HepG2 (cell line): ENCODE measurements at regions not wholly inside any gene's neighbourhood (a gene's known extent, or its start where the extent isn't known, plus 50 kb on each side); places are given as distances from the start of the nearest gene placed in this dataset.

Experiments
- ATAC-seq: fragments of 200-7000 bp; cut with Tn5 transposase; 3 replicates; pipeline ENCODE4 v1.9.1; 2020; ENCODE audit warnings: mild to moderate bottlenecking, moderate library complexity
- BruUV-seq: library from RNA; stranded (reverse); fragments of 400-500 nt; replicated peaks from 2 replicates; lab custom pipeline; 2021; lab: Mats Ljungman, UMichigan
- CTCF ChIA-PET: fragments of 300-600 bp; formaldehyde crosslinking; extraction: SDS; loops from one replicate; lab custom pipeline; 2021; ENCODE audit warnings: low total read pairs, inconsistent platforms, low intra/inter-chr PET ratio; lab: Yijun Ruan, JAX
- POLR2A ChIA-PET: fragments of 350-600 bp; sonication (Branson Sonifier 250); formaldehyde crosslinking; loops from one replicate; lab custom pipeline; 2020; ENCODE audit warnings: antibody characterized with exemption, inconsistent platforms; lab: Yijun Ruan, JAX
- DNase-seq: peaks from one replicate; pipeline ENCODE4 v3.0.0-alpha.2; 2015; ENCODE audit warnings: low spot score
- FAIRE-seq: peaks from 3 replicates; lab custom pipeline; 2011; peaks lifted over from hg19 to GRCh38; lab: Jason Lieb, UNC
- H2AFZ ChIP-seq: one replicate; pipeline ENCODE4 v1.6.1; 2011; ENCODE audit warnings: low read length, inconsistent platforms
- H3K27ac ChIP-seq: fragments of 300-600 bp; 3 replicates; pipeline ENCODE4 v1.8.0; 2011; ENCODE audit warnings: mixed run types, mild to moderate bottlenecking, mixed read lengths, low read length, inconsistent platforms; ENCODE audit not compliant: insufficient read depth; ENCODE audit errors: extremely low read length
- H3K27me3 ChIP-seq, 2 experiments: fragments of 200-600 bp in 1 of 2; 2 replicates in 1 of 2; 3 replicates in 1 of 2; pipeline versions ENCODE4 v1.6.0 to v1.8.0; 2011; ENCODE audit warnings: low read length in 2 of 2, mild to moderate bottlenecking in 2 of 2, moderate library complexity in 2 of 2, inconsistent platforms in 1 of 2; ENCODE audit not compliant: insufficient read depth in 2 of 2, control insufficient read depth in 1 of 2
- H3K36me3 ChIP-seq, 2 experiments: fragments of 200-600 bp in 1 of 2; replicated peaks in 1 of 2; 2 replicates in 1 of 2; 3 replicates in 1 of 2; pipeline versions ENCODE4 v1.5.1 to v1.8.0; 2011; ENCODE audit warnings: low read length in 2 of 2, inconsistent platforms in 1 of 2; ENCODE audit not compliant: insufficient read depth in 2 of 2, control insufficient read depth in 1 of 2
- H3K4me1 ChIP-seq: 2 replicates; pipeline ENCODE4 v1.5.1; 2012; ENCODE audit warnings: low read length, inconsistent platforms; ENCODE audit not compliant: insufficient read depth
- H3K4me2 ChIP-seq: 2 replicates; pipeline ENCODE4 v1.6.0; 2011; ENCODE audit warnings: low read depth, low read length, inconsistent platforms
- H3K4me3 ChIP-seq, 3 experiments: fragments of 200-600 bp in 1 of 3; sonication (generic), shearing (Covaris generic) in 1 of 3; replicated peaks in 1 of 3; 2 replicates each; pipeline ENCODE4 v1.5.1; 2011 to 2016; ENCODE audit warnings: low read length in 3 of 3, inconsistent platforms in 2 of 3, low read depth in 2 of 3, mild to moderate bottlenecking in 2 of 3, control low read depth in 1 of 3, mixed read lengths in 1 of 3; ENCODE audit not compliant: insufficient read depth in 1 of 3
- H3K79me2 ChIP-seq: one replicate; pipeline ENCODE4 v1.6.1; 2011; ENCODE audit warnings: low read length, inconsistent platforms; ENCODE audit not compliant: insufficient read depth
- H3K9ac ChIP-seq: 2 replicates; pipeline ENCODE4 v1.6.0; 2011; ENCODE audit warnings: mild to moderate bottlenecking, low read depth, low read length, inconsistent platforms; ENCODE audit not compliant: insufficient read depth
- H3K9me3 ChIP-seq: 2 replicates; pipeline ENCODE4 v1.5.1; 2012; ENCODE audit warnings: mild to moderate bottlenecking, low read length
- H4K20me1 ChIP-seq: 2 replicates; pipeline ENCODE4 v1.6.0; 2011; ENCODE audit warnings: inconsistent platforms, mild to moderate bottlenecking, low read length, moderate library complexity; ENCODE audit not compliant: insufficient read depth
- ERF ChIP-seq: IDR thresholded peaks from 2 replicates; pipeline ENCODE4 v1.6.1; 2018; ENCODE audit warnings: missing biosample characterization, missing genetic modification reagents
- JUNB ChIP-seq: sonication (generic); formaldehyde crosslinking; IDR thresholded peaks from 2 replicates; pipeline ENCODE4 v1.8.0; 2022; ENCODE audit warnings: missing genetic modification reagents, mild to moderate bottlenecking, borderline replicate concordance
- KAT7 ChIP-seq: IDR thresholded peaks from 2 replicates; pipeline ENCODE4 v1.6.1; 2018; ENCODE audit warnings: borderline replicate concordance, missing compliant biosample characterization
- MIER2 ChIP-seq: IDR thresholded peaks from 2 replicates; pipeline ENCODE4 v1.6.1; 2016; ENCODE audit warnings: missing biosample characterization, missing genetic modification reagents
- MXI1 ChIP-seq: IDR thresholded peaks from 3 replicates; pipeline ENCODE4 v1.6.1; 2012; ENCODE audit warnings: low read depth, low read length, inconsistent platforms, borderline replicate concordance
- POLR2G ChIP-seq: fragments of 200-400 bp; formaldehyde crosslinking; IDR thresholded peaks from 2 replicates; pipeline ENCODE4 v1.6.1; 2018; ENCODE audit warnings: mild to moderate bottlenecking, low read depth, low read length, moderate library complexity
- PRMT3 ChIP-seq: sonication (generic); formaldehyde crosslinking; IDR thresholded peaks from 2 replicates; pipeline ENCODE4 v1.8.1; 2022; ENCODE audit warnings: low read depth, mild to moderate bottlenecking, moderate library complexity, missing genetic modification reagents, borderline replicate concordance
- SOX13 ChIP-seq, 3 experiments: fragments of 450-650 bp in 1 of 3; sonication (generic) in 1 of 3; formaldehyde crosslinking in 1 of 3; IDR thresholded peaks in 2 of 3; conservative IDR thresholded peaks in 1 of 3; 2 replicates each; pipeline versions ENCODE4 v1.5.0 to v1.6.1; 2016 to 2020; ENCODE audit warnings: antibody characterized with exemption in 1 of 3, mild to moderate bottlenecking in 1 of 3, missing compliant biosample characterization in 1 of 3, missing genetic modification reagents in 1 of 3, moderate library complexity in 1 of 3
- TOE1 ChIP-seq: sonication (generic); formaldehyde crosslinking; IDR thresholded peaks from 2 replicates; pipeline ENCODE4 v1.4.0; 2020; ENCODE audit warnings: mild to moderate bottlenecking, missing genetic modification reagents
- U2AF1 ChIP-seq: fragments of 200-400 bp; formaldehyde crosslinking; optimal IDR thresholded peaks from 2 replicates; pipeline ENCODE3; 2017; ENCODE audit warnings: mild to moderate bottlenecking, low read depth, low read length
- ZFX ChIP-seq: sonication (generic); formaldehyde crosslinking; IDR thresholded peaks from 2 replicates; pipeline ENCODE4 v1.4.0; 2020; ENCODE audit warnings: mild to moderate bottlenecking, low read depth, missing genetic modification reagents, moderate library complexity
- ZNF720 ChIP-seq: sonication (generic); formaldehyde crosslinking; IDR thresholded peaks from 2 replicates; pipeline ENCODE4 v1.4.0; 2020; ENCODE audit warnings: missing genetic modification reagents
- ZSCAN12 ChIP-seq: sonication (generic); formaldehyde crosslinking; IDR thresholded peaks from 2 replicates; pipeline ENCODE4 v1.9.0; 2021; ENCODE audit warnings: mild to moderate bottlenecking, missing genetic modification reagents
- WGBS: methylation state at CpG from one replicate; pipeline ENCODE4 v1.1.6; 2017; ENCODE audit warnings: low lambda C conversion rate; 5-methylcytosine and 5-hydroxymethylcytosine counted together
- in situ Hi-C: cut with HindIII; loops from 2 replicates; pipeline ENCODE4 v1.10.0; 2017; ENCODE audit warnings: low pct_unique_long_range_greater_than_20kb; ENCODE audit not compliant: extremely low pct_ligation_motif_present
- intact Hi-C: fragments of 100-400 bp; cut with micrococcal nuclease; formaldehyde crosslinking; loops from one replicate; pipeline ENCODE4 v1.10.0; 2022; ENCODE audit not compliant: unreplicated experiment
- TF ChIP-seq, protein P1 (sequence below): sonication (generic); formaldehyde crosslinking; IDR thresholded peaks from 2 replicates; pipeline ENCODE4 v1.4.0; 2020; ENCODE audit warnings: missing genetic modification reagents

DNA sequence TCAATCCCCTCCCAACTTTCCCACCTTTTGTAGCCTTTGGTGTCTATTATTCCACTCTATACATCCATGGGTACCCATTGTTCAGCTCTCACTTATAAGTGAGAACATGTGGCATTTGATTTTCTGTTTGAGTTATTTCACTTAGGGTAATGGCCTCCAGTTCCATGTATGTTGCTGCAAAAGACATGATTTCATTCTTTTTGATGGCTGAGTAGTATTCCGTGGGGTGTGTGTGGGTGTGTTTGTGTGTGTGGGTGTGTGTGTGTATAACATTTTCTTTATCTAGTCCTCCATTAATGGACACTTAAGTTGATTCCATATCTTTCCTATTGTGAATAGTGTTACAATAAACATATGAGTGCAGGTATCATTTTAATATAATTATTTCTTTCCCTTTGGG lies 157.5 kb upstream of the FSTL4 start:
- H3K4me2 ChIP-seq: no peak overlapping the region
- H2AFZ ChIP-seq: no peak overlapping the region
- in situ Hi-C loops (no loop called here), intact Hi-C loops (no loop called here)
- ChIA-PET POLR2A (no interaction called here), CTCF (no interaction called here)
- no peak overlapping the region for H3K27ac ChIP-seq
- no peaks in the 10 kb centered on the region for H3K4me1 ChIP-seq
- 38% methylated on average over 1 of the region's 1 CpG for WGBS
- no TSS peak for BruUV-seq
- ATAC-seq: no peak
- no peak overlapping the region for H3K9ac ChIP-seq
- DNase-seq: no peak
- no peaks in the 10 kb centered on the region for H3K27me3 ChIP-seq
- no peaks in the 10 kb centered on the region for H3K79me2 ChIP-seq
- TF ChIP-seq ZNF720 (no peak), POLR2G (no peak), KAT7 (no peak), MIER2 (CRISPR knock-in tag) (no peak)
- H3K36me3 ChIP-seq: no peaks in the 10 kb centered on the region
- no peak for FAIRE-seq
- H3K9me3 ChIP-seq: no peaks in the 10 kb centered on the region
- H3K4me3 ChIP-seq: no peak overlapping the region
- H4K20me1 ChIP-seq: no peaks in the 10 kb centered on the region

DNA sequence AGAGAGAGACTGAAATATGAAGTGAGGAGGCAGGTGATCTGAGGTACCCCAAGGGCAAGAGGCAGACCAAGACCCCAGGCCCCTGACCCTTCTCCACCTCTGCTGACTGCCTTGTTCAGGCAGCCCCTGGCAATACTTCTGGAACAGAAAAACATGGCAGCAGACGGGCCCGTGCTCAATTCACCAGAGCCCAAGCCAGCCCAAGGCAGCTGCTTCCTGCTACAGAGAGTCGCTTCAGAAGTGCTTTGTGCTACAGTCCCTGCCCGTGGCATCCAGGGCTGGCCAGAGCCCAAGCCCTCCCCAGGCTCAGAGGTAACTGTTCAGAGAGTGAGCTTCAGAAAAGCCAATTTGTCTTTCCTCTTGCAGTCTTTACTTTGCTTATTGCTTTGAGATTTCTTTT lies 151.4 kb upstream of the FSTL4 start:
- POLR2A ChIA-PET: no interaction called here
- TF ChIP-seq ZFX: no peak
- TF ChIP-seq ZSCAN12 (CRISPR knock-in tag): no peak
- TF ChIP-seq ERF (CRISPR knock-in tag): no peak
- TF ChIP-seq, protein P1, sequence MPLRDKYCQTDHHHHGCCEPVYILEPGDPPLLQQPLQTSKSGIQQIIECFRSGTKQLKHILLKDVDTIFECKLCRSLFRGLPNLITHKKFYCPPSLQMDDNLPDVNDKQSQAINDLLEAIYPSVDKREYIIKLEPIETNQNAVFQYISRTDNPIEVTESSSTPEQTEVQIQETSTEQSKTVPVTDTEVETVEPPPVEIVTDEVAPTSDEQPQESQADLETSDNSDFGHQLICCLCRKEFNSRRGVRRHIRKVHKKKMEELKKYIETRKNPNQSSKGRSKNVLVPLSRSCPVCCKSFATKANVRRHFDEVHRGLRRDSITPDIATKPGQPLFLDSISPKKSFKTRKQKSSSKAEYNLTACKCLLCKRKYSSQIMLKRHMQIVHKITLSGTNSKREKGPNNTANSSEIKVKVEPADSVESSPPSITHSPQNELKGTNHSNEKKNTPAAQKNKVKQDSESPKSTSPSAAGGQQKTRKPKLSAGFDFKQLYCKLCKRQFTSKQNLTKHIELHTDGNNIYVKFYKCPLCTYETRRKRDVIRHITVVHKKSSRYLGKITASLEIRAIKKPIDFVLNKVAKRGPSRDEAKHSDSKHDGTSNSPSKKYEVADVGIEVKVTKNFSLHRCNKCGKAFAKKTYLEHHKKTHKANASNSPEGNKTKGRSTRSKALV: no peak
- no peak for TF ChIP-seq MXI1
- TF ChIP-seq PRMT3 (CRISPR knock-in tag): no peak
- TF ChIP-seq SOX13 (IDR thresholded peaks at IDR 0.05): no peak
- TF ChIP-seq SOX13 (CRISPR knock-in tag; conservative IDR thresholded peaks at IDR 0.05 in 1 of 2, IDR thresholded peaks at IDR 0.05 in 1 of 2): no peak
- TF ChIP-seq U2AF1: no peak
- TF ChIP-seq JUNB (CRISPR knock-in tag): no peak
- no peak for TF ChIP-seq TOE1 (CRISPR knock-in tag)
- TF ChIP-seq, all 625 proteins: peak for 0
- DNase-seq: no peak
- H3K4me1 ChIP-seq: no peaks in the 10 kb centered on the region
- CTCF ChIA-PET: no interaction called here
- no peak for FAIRE-seq
- H2AFZ ChIP-seq: no peak overlapping the region
- H3K36me3 ChIP-seq: no peaks in the 10 kb centered on the region
- ATAC-seq: no peak
- in situ Hi-C loops: no loop called here
- no peaks in the 10 kb centered on the region for H3K9me3 ChIP-seq
- no peaks in the 10 kb centered on the region for H3K79me2 ChIP-seq
- intact Hi-C loops: no loop called here
- H4K20me1 ChIP-seq: no peaks in the 10 kb centered on the region
- no peak overlapping the region for H3K9ac ChIP-seq
- WGBS: no CpG with 5 or more reads among the region's 4 CpGs
- no peak overlapping the region for H3K4me2 ChIP-seq
- no peak overlapping the region for H3K27ac ChIP-seq
- H3K27me3 ChIP-seq: no peaks in the 10 kb centered on the region
- no TSS peak for BruUV-seq
- no peak overlapping the region for H3K4me3 ChIP-seq
